ENCODE measurements at regions not wholly inside any gene's neighbourhood (a gene's known extent, or its start where the extent isn't known, plus 50 kb on each side); places are given as distances from the start of the nearest gene placed in this dataset.

DNA sequence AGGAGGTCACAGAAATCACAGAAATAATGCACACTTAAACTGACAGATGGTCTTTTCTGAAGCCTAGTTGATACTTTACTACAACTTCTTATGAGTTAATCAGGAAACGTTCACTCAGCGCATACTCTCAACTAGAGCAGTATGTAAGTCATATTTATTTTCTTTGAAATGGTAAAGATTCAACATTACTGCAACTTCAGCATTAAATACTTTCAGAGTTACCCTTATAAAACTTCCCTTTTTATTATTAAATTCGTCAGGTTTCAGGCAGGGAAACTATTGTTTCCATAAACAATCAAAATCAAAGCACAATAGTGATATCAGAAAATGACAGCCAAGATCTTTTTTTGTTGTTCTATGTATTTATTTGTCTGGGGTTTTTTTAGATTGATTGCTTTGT lies 222.6 kb upstream of the RND3 start:
- no peaks in the 10 kb centered on the region for H3K9me3 ChIP-seq
- no peaks in the 10 kb centered on the region for H3K4me1 ChIP-seq
- H3K27ac ChIP-seq: no peak overlapping the region
- TF ChIP-seq POLR2A (IDR thresholded peaks at IDR 0.05): no peak
- TF ChIP-seq, protein P1, sequence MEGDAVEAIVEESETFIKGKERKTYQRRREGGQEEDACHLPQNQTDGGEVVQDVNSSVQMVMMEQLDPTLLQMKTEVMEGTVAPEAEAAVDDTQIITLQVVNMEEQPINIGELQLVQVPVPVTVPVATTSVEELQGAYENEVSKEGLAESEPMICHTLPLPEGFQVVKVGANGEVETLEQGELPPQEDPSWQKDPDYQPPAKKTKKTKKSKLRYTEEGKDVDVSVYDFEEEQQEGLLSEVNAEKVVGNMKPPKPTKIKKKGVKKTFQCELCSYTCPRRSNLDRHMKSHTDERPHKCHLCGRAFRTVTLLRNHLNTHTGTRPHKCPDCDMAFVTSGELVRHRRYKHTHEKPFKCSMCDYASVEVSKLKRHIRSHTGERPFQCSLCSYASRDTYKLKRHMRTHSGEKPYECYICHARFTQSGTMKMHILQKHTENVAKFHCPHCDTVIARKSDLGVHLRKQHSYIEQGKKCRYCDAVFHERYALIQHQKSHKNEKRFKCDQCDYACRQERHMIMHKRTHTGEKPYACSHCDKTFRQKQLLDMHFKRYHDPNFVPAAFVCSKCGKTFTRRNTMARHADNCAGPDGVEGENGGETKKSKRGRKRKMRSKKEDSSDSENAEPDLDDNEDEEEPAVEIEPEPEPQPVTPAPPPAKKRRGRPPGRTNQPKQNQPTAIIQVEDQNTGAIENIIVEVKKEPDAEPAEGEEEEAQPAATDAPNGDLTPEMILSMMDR (IDR thresholded peaks at IDR 0.05): no peak
- H3K36me3 ChIP-seq: no peaks in the 10 kb centered on the region
- no peaks in the 10 kb centered on the region for H3K27me3 ChIP-seq
- no peak for DNase-seq
- no peak overlapping the region for H3K4me3 ChIP-seq

DNA sequence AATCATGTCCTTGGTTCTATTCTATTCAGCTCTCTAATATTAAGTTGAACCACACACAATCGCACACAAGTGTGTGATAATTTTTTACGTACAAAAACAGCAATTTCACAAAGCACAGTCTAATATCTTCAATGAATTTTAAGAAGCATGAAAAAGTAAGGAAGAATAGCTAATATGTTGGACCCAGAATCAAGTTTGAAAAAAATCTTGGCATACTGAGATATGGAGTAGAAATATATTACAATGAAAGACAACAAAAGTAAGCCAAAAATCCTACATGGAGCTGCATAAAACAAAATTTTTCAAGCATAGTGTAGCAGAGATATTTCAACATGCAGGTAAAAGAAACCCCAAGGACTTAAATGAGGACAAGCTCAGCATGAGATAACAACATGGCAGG lies 219.1 kb upstream of the RND3 start:
- Histone ChIP-seq H3K4me3 (no peak overlapping the region), H3K36me3 (no peaks in the 10 kb centered on the region), H3K27me3 (no peaks in the 10 kb centered on the region), H3K9me3 (no peaks in the 10 kb centered on the region), H3K4me1 (no peaks in the 10 kb centered on the region), H3K27ac (no peak overlapping the region)
- DNase-seq: no peak
- TF ChIP-seq, protein P1 (IDR thresholded peaks at IDR 0.05): no peak
- no peak for TF ChIP-seq POLR2A (IDR thresholded peaks at IDR 0.05)

DNA sequence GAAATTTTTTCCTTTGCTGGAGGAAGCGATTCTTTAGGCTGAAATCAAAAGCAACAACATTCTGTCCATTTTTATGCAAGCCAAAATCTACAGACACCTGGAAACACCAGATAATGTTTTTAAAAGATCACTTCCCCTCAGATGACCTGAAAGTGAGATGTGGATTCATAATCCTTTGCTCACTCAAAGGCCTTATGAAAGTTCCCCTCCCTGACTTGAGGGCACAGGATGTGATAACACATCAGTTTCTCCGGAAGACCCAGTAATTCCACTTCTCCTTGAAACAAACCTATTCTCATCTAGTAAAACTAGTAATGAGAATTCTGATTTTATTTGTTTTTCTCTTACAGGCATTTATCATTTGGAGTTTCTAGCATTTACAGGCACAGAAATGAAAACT lies 218.3 kb upstream of the RND3 start:
- H3K4me1 ChIP-seq: no peaks in the 10 kb centered on the region
- no peaks in the 10 kb centered on the region for H3K9me3 ChIP-seq
- no peaks in the 10 kb centered on the region for H3K27me3 ChIP-seq
- H3K36me3 ChIP-seq: no peaks in the 10 kb centered on the region
- TF ChIP-seq, protein P1 (IDR thresholded peaks at IDR 0.05): no peak
- no peak for TF ChIP-seq POLR2A (IDR thresholded peaks at IDR 0.05)
- DNase-seq: no peak
- H3K27ac ChIP-seq: no peak overlapping the region
- no peak overlapping the region for H3K4me3 ChIP-seq

DNA sequence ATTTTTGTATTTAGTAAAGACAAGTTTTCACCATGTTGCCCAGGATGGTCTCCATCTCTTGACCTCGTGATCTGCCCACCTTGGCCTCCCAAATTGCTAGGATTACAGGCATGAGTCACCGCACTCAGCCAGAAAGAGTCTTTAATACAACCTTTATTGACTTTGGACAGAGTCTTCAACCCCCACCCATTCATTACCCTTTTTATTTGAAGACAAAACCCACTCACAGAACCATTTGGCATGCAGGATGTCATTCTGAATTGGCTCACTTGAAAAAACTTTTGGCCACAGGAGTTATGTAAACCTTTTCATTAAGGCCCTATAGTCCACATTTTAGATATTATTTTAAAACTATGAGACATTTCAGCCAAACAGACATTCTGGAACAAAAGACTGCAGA lies 217.9 kb upstream of the RND3 start:
- no peaks in the 10 kb centered on the region for H3K36me3 ChIP-seq
- no peaks in the 10 kb centered on the region for H3K4me1 ChIP-seq
- H3K9me3 ChIP-seq: no peaks in the 10 kb centered on the region
- TF ChIP-seq POLR2A (IDR thresholded peaks at IDR 0.05): no peak
- TF ChIP-seq, protein P1 (IDR thresholded peaks at IDR 0.05): no peak
- no peak overlapping the region for H3K27ac ChIP-seq
- no peaks in the 10 kb centered on the region for H3K27me3 ChIP-seq
- H3K4me3 ChIP-seq: no peak overlapping the region
- DNase-seq: no peak

DNA sequence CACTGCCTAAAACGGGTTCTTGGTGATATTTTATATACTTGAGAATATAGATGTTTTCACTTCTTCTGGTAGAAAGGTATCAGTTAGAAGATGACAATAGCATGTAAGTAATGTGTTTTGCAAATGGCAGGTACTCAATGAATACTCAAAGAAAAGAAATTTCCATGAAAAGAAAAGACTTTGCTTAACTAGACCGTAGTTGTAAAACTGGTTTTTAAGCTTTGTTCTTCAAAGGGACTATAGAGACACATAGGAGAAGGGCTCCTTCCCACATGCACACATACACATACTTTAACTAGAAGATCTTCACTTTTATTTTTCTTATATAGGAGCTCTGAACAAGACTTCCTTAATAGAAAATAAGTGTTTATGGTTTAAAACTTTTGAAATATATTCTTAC lies 215.3 kb upstream of the RND3 start:
- TF ChIP-seq POLR2A (IDR thresholded peaks at IDR 0.05): no peak
- TF ChIP-seq, protein P1 (IDR thresholded peaks at IDR 0.05): no peak
- H3K4me1 ChIP-seq: no peaks in the 10 kb centered on the region
- H3K27me3 ChIP-seq: no peaks in the 10 kb centered on the region
- H3K27ac ChIP-seq: no peak overlapping the region
- no peak for DNase-seq
- no peaks in the 10 kb centered on the region for H3K9me3 ChIP-seq
- no peaks in the 10 kb centered on the region for H3K36me3 ChIP-seq
- no peak overlapping the region for H3K4me3 ChIP-seq
